Lower leg skin (tissue), 4 donors: ENCODE measurements at regions not wholly inside any gene's neighbourhood (a gene's known extent, or its start where the extent isn't known, plus 50 kb on each side); places are given as distances from the start of the nearest gene placed in this dataset.

Source experiments
- DNase-seq, 2 donors: peaks; one replicate each; pipeline ENCODE4 v3.0.0-alpha.2; 2019; ENCODE audit warnings: low spot score in 2 of 2
- H3K4me3 ChIP-seq: fragments of 200-600 bp; sonication (generic); 2 replicates; pipeline ENCODE4 v1.5.1; 2017; ENCODE audit warnings: mild to moderate bottlenecking, low read depth; ENCODE audit not compliant: poor library complexity, severe bottlenecking
- CTCF ChIP-seq, 3 donors: fragments of 450-650 bp; IDR thresholded peaks; one replicate each; pipeline ENCODE4 v1.5.1; 2016; ENCODE audit warnings: antibody characterized with exemption in 3 of 3, mild to moderate bottlenecking in 3 of 3, moderate library complexity in 2 of 3
- POLR2A ChIP-seq, 2 donors: fragments of 450-650 bp; IDR thresholded peaks; one replicate each; pipeline ENCODE4 v1.6.1; 2016 to 2017; ENCODE audit warnings: antibody characterized with exemption in 2 of 2, mild to moderate bottlenecking in 1 of 2, moderate library complexity in 1 of 2
- WGBS, 2 donors: methylation state at CpG; one replicate each; pipeline ENCODE4 v1.1.5; 2018; 5-methylcytosine and 5-hydroxymethylcytosine counted together
- intact Hi-C: fragments of 100-400 bp; cut with DNase I; formaldehyde crosslinking; loops from one replicate; pipeline ENCODE4 v1.15.0; 2023; ENCODE audit warnings: low total_unique reads

GRCh38 chr3:41131224-41131623 is 68.1 kb upstream of the CTNNB1 start:
- TF ChIP-seq CTCF (IDR thresholded peaks at IDR 0.05) (no peak), POLR2A (IDR thresholded peaks at IDR 0.05) (no peak)
- H3K4me3 ChIP-seq, result no peak overlapping the region
- intact Hi-C loops, result no loop called here
- WGBS, 2 donors, result 71 to 72% methylated on average over 3 of the region's 3 CpGs
- no peak for DNase-seq

- H3K4me3 ChIP-seq, result no peak overlapping the region
- no peak for TF ChIP-seq POLR2A (IDR thresholded peaks at IDR 0.05)
- TF ChIP-seq CTCF (IDR thresholded peaks at IDR 0.05), result no peak
- intact Hi-C loops, result no loop called here
- 44% methylated on average over 1 of the region's 1 CpG for WGBS, 2 donors
- DNase-seq, result no peak
Measured at GRCh38 chr3:41137686-41138111, 61.6 kb upstream of the CTNNB1 start.

GRCh38 chr3:41138146-41138545 is 61.2 kb upstream of the CTNNB1 start:
- H3K4me3 ChIP-seq, result no peak overlapping the region
- WGBS, 2 donors, result 66 to 68% methylated on average over 3 of the region's 3 CpGs
- TF ChIP-seq POLR2A (IDR thresholded peaks at IDR 0.05) (no peak), CTCF (IDR thresholded peaks at IDR 0.05) (no peak)
- DNase-seq, result no peak
- intact Hi-C loops, result no loop called here

GRCh38 chr3:41138601-41139000 is 60.7 kb upstream of the CTNNB1 start:
- intact Hi-C loops, result no loop called here
- TF ChIP-seq POLR2A (IDR thresholded peaks at IDR 0.05) (no peak), CTCF (IDR thresholded peaks at IDR 0.05) (no peak)
- H3K4me3 ChIP-seq, result no peak overlapping the region
- WGBS, 2 donors, result 91 to 95% methylated on average over 3 of the region's 3 CpGs
- no peak for DNase-seq

GRCh38 chr3:41140242-41140641 is 59.1 kb upstream of the CTNNB1 start:
- WGBS, 2 donors, result 62 to 78% methylated on average over 3 of the region's 3 CpGs
- intact Hi-C loops, result no loop called here
- TF ChIP-seq CTCF (IDR thresholded peaks at IDR 0.05) (no peak), POLR2A (IDR thresholded peaks at IDR 0.05) (no peak)

GRCh38 chr3:41141433-41142167 is 57.7 kb upstream of the CTNNB1 start:
- no peak for DNase-seq
- intact Hi-C loops, result no loop called here
- TF ChIP-seq CTCF (IDR thresholded peaks at IDR 0.05) (no peak), POLR2A (IDR thresholded peaks at IDR 0.05) (no peak)
- no peak overlapping the region for H3K4me3 ChIP-seq
- WGBS, 2 donors, result 79% methylated on average over 7 of the region's 7 CpGs

More at GRCh38 chr3:41140242-41140641, 59.1 kb upstream of the CTNNB1 start:
- H3K4me3 ChIP-seq, result no peak overlapping the region
- DNase-seq, result no peak
